ENCODE measurements at regions not wholly inside any gene's neighbourhood (a gene's known extent, or its start where the extent isn't known, plus 50 kb on each side); places are given as distances from the start of the nearest gene placed in this dataset.
A peak's percentile ranks its signal among the peaks of the same experiment; 100 is the strongest.

GRCh38 chr5:107216587-107216986 is 454.1 kb downstream of the EFNA5 start:
- DNase-seq: no peak

GRCh38 chr5:107215611-107216010 is 455.1 kb downstream of the EFNA5 start:
- peak; percentile 10 for DNase-seq

- DNase-seq: no peak
Measured at GRCh38 chr5:107213025-107213424, 457.7 kb downstream of the EFNA5 start.

- no peak for DNase-seq
Measured at GRCh38 chr5:107211630-107212029, 459.1 kb downstream of the EFNA5 start.

- DNase-seq: no peak
Measured at GRCh38 chr5:107208867-107209266, 461.9 kb downstream of the EFNA5 start.

- no peak for DNase-seq
Measured at GRCh38 chr5:107204413-107204812, 466.3 kb downstream of the EFNA5 start.

GRCh38 chr5:107203243-107203642 is 467.5 kb downstream of the EFNA5 start:
- no peak for DNase-seq

GRCh38 chr5:107199756-107200155 is 471.0 kb downstream of the EFNA5 start:
- no peak for DNase-seq

GRCh38 chr5:107196500-107197059 is 474.2 kb downstream of the EFNA5 start:
- DNase-seq: no peak

GRCh38 chr5:107195890-107196395 is 474.8 kb downstream of the EFNA5 start:
- no peak for DNase-seq

GRCh38 chr5:107184871-107185270 is 485.9 kb downstream of the EFNA5 start:
- no peak for DNase-seq

- no peak for DNase-seq
Measured at GRCh38 chr5:107184066-107184465, 486.7 kb downstream of the EFNA5 start.

GRCh38 chr5:107170620-107171019 is 500.1 kb downstream of the EFNA5 start:
- DNase-seq: no peak

- DNase-seq: no peak
Measured at GRCh38 chr5:107169867-107170266, 500.9 kb downstream of the EFNA5 start.

- DNase-seq: no peak
Measured at GRCh38 chr5:107168848-107169752, 501.6 kb downstream of the EFNA5 start.

- no peak for DNase-seq
Measured at GRCh38 chr5:107168086-107168485, 502.7 kb downstream of the EFNA5 start.

- no peak for DNase-seq
Measured at GRCh38 chr5:107165296-107165695, 505.4 kb downstream of the EFNA5 start.

- DNase-seq: no peak
Measured at GRCh38 chr5:107157809-107158208, 512.9 kb downstream of the EFNA5 start.

- DNase-seq: peak; percentile 12
Measured at GRCh38 chr5:107155707-107156106, 515.0 kb downstream of the EFNA5 start.

- DNase-seq: no peak
Measured at GRCh38 chr5:107154593-107154992, 516.1 kb downstream of the EFNA5 start.

- no peak for DNase-seq
Measured at GRCh38 chr5:107153283-107153682, 517.5 kb downstream of the EFNA5 start.

- DNase-seq: no peak
Measured at GRCh38 chr5:107149243-107150005, 521.3 kb downstream of the EFNA5 start.

- DNase-seq: no peak
Measured at GRCh38 chr5:107147589-107147988, 523.1 kb downstream of the EFNA5 start.

- no peak for DNase-seq
Measured at GRCh38 chr5:107146901-107147300, 523.8 kb downstream of the EFNA5 start.

All from RPMI8226 (cell line).